GM12872 (cell line): ENCODE measurements at regions not wholly inside any gene's neighbourhood (a gene's known extent, or its start where the extent isn't known, plus 50 kb on each side); places are given as distances from the start of the nearest gene placed in this dataset.

ENCODE experiments used
- CTCF ChIP-seq: IDR thresholded peaks from 3 replicates; pipeline ENCODE4 v1.5.1; 2011; ENCODE audit warnings: low read depth, mild to moderate bottlenecking, low read length, moderate library complexity; ENCODE audit not compliant: insufficient read depth

GRCh38 chr6:40181367-40181766 is 247.1 kb upstream of the MOCS1 start:
- TF ChIP-seq CTCF: no peak

GRCh38 chr6:40180271-40180670 is 246.0 kb upstream of the MOCS1 start:
- no peak for TF ChIP-seq CTCF

GRCh38 chr6:40179496-40179895 is 245.2 kb upstream of the MOCS1 start:
- no peak for TF ChIP-seq CTCF

GRCh38 chr6:40177598-40177997 is 243.3 kb upstream of the MOCS1 start:
- TF ChIP-seq CTCF: no peak

- no peak for TF ChIP-seq CTCF
Observed at GRCh38 chr6:40176152-40176551, 241.9 kb upstream of the MOCS1 start.

GRCh38 chr6:40172272-40172671 is 238.0 kb upstream of the MOCS1 start:
- TF ChIP-seq CTCF: no peak

GRCh38 chr6:40171343-40171742 is 237.1 kb upstream of the MOCS1 start:
- no peak for TF ChIP-seq CTCF

- no peak for TF ChIP-seq CTCF
Observed at GRCh38 chr6:40170856-40171255, 236.6 kb upstream of the MOCS1 start.
